Tibial nerve (tissue), 4 donors: ENCODE measurements at regions not wholly inside any gene's neighbourhood (a gene's known extent, or its start where the extent isn't known, plus 50 kb on each side); places are given as distances from the start of the nearest gene placed in this dataset.

ENCODE experiments used
- CTCF ChIP-seq, 5 experiments: fragments of 200-600 bp in 3 of 5; fragments of 450-650 bp in 2 of 5; sonication (generic) in 3 of 5; IDR thresholded peaks; one replicate each; pipeline ENCODE4 v1.5.1; 2016 to 2019; ENCODE audit warnings: antibody characterized with exemption in 5 of 5, mild to moderate bottlenecking in 3 of 5, moderate library complexity in 2 of 5
- EP300 ChIP-seq, 2 donors: sonication (generic); formaldehyde crosslinking; IDR thresholded peaks; one replicate each; pipeline ENCODE4 v1.6.1; 2017; ENCODE audit warnings: antibody characterized with exemption in 2 of 2, mild to moderate bottlenecking in 1 of 2
- POLR2A ChIP-seq, 2 donors: fragments of 450-650 bp; IDR thresholded peaks; one replicate each; pipeline ENCODE4 v1.6.1; 2017; ENCODE audit warnings: antibody characterized with exemption in 2 of 2, mild to moderate bottlenecking in 2 of 2, moderate library complexity in 2 of 2

GRCh38 chr4:130395871-130396270 is 1299.9 kb downstream of the C4orf33 start:
- TF ChIP-seq CTCF (IDR thresholded peaks at IDR 0.05): no peak
- no peak for TF ChIP-seq EP300 (IDR thresholded peaks at IDR 0.05)
- no peak for TF ChIP-seq POLR2A (IDR thresholded peaks at IDR 0.05)
